Activated T-cell treated with anti-CD3 and anti-CD28 coated beads for 24 hours (primary cell): ENCODE measurements at regions not wholly inside any gene's neighbourhood (a gene's known extent, or its start where the extent isn't known, plus 50 kb on each side); places are given as distances from the start of the nearest gene placed in this dataset.
"Not testable (repeated sequence)": the region's sequence is repeated elsewhere in the genome, so short reads cannot be mapped to it uniquely, and the experiment has no call there.

Experiments used
- DNase-seq: peaks from one replicate; pipeline ENCODE4 v3.0.0-alpha.2; 2020; ENCODE audit warnings: low read depth

- DNase-seq = no peak
Observed at GRCh38 chr12:131274906-131275305, 321.2 kb downstream of the ADGRD1 start.

- DNase-seq = no peak
Observed at GRCh38 chr12:131275824-131276223, 322.1 kb downstream of the ADGRD1 start.

- DNase-seq = no peak
Observed at GRCh38 chr12:131276501-131277185, 322.9 kb downstream of the ADGRD1 start.

GRCh38 chr12:131277186-131278091, 323.7 kb downstream of the ADGRD1 start:
- DNase-seq = not testable (repeated sequence)

GRCh38 chr12:131278451-131279115, 324.9 kb downstream of the ADGRD1 start:
- DNase-seq = not testable (repeated sequence)

GRCh38 chr12:131279281-131279921, 325.7 kb downstream of the ADGRD1 start:
- no peak for DNase-seq

GRCh38 chr12:131280426-131280825, 326.7 kb downstream of the ADGRD1 start:
- DNase-seq = no peak

- no peak for DNase-seq
Observed at GRCh38 chr12:131281016-131281415, 327.3 kb downstream of the ADGRD1 start.

GRCh38 chr12:131282292-131283080, 328.8 kb downstream of the ADGRD1 start:
- DNase-seq = no peak

GRCh38 chr12:131283191-131283861, 329.6 kb downstream of the ADGRD1 start:
- DNase-seq = no peak

GRCh38 chr12:131283862-131284825, 330.4 kb downstream of the ADGRD1 start:
- DNase-seq = not testable (repeated sequence)

- DNase-seq = not testable (repeated sequence)
Observed at GRCh38 chr12:131284954-131285904, 331.5 kb downstream of the ADGRD1 start.

- not testable (repeated sequence) for DNase-seq
Observed at GRCh38 chr12:131285905-131286295, 332.2 kb downstream of the ADGRD1 start.

- DNase-seq = not testable (repeated sequence)
Observed at GRCh38 chr12:131286301-131286700, 332.6 kb downstream of the ADGRD1 start.

- DNase-seq = no peak
Observed at GRCh38 chr12:131287015-131287937, 333.6 kb downstream of the ADGRD1 start.

GRCh38 chr12:131287938-131288764, 334.4 kb downstream of the ADGRD1 start:
- DNase-seq = no peak
